Activated CD8-positive, alpha-beta T cell treated with anti-CD3 and anti-CD28 coated beads for 36 hours (primary cell): ENCODE measurements at regions not wholly inside any gene's neighbourhood (a gene's known extent, or its start where the extent isn't known, plus 50 kb on each side); places are given as distances from the start of the nearest gene placed in this dataset.

ENCODE experiments used
- ATAC-seq: fragments of 200-7000 bp; cut with Tn5 transposase; one replicate; pipeline ENCODE4 v1.10.0; 2021; ENCODE audit warnings: mild to moderate bottlenecking, moderate library complexity
- CTCF ChIA-PET: fragments of 350-600 bp; sonication (Branson Sonifier 250); formaldehyde crosslinking; loops from one replicate; lab custom pipeline; 2021; ENCODE audit warnings: antibody characterized with exemption; lab: Charles Lee
- POLR2A ChIA-PET: fragments of 350-600 bp; sonication (Branson Sonifier 250); formaldehyde crosslinking; loops from one replicate; lab custom pipeline; 2021; ENCODE audit warnings: antibody characterized with exemption; lab: Charles Lee
- DNase-seq: peaks from one replicate; pipeline ENCODE4 v3.0.0-alpha.2; 2020
- H3K27ac Mint-ChIP-seq: one replicate; pipeline ENCODE4 v1.8.0; 2021; ENCODE audit warnings: mild to moderate bottlenecking, mixed read lengths
- H3K27me3 Mint-ChIP-seq: one replicate; pipeline ENCODE4 v1.8.0; 2021; ENCODE audit warnings: mixed read lengths
- H3K36me3 Mint-ChIP-seq: one replicate; pipeline ENCODE4 v1.8.0; 2021; ENCODE audit warnings: low read depth, mixed read lengths
- H3K4me1 Mint-ChIP-seq: one replicate; pipeline ENCODE4 v1.8.0; 2021; ENCODE audit warnings: low read depth, mixed read lengths
- H3K4me3 Mint-ChIP-seq: one replicate; pipeline ENCODE4 v1.8.0; 2021; ENCODE audit warnings: mild to moderate bottlenecking, moderate library complexity, mixed read lengths
- H3K9me3 Mint-ChIP-seq: one replicate; pipeline ENCODE4 v1.8.0; 2021; ENCODE audit warnings: mixed read lengths
- CTCF ChIP-seq: fragments of 200-600 bp; IDR thresholded peaks from one replicate; pipeline ENCODE4 v1.8.0; 2022; ENCODE audit warnings: antibody characterized with exemption, mild to moderate bottlenecking
- intact Hi-C: fragments of 100-400 bp; cut with micrococcal nuclease; formaldehyde crosslinking; loops from one replicate; pipeline ENCODE4 v1.10.0; 2022

GRCh38 chr10:90204131-90204955, 503.0 kb downstream of the KIF20B start:
- Mint-ChIP-seq H3K27me3 (peaks cover 4% of the 10 kb centered on the region), H3K4me3 (no peak overlapping the region), H3K36me3 (no peaks in the 10 kb centered on the region), H3K9me3 (no peaks in the 10 kb centered on the region), H3K27ac (no peak overlapping the region), H3K4me1 (no peaks in the 10 kb centered on the region)
- TF ChIP-seq CTCF, result no peak
- intact Hi-C loops, result no loop called here
- no peak for ATAC-seq
- CTCF ChIA-PET, result no interaction called here
- DNase-seq, result no peak
- POLR2A ChIA-PET, result interaction anchor here (0.6 kb wide), 1 partner anchor 1097 kb away, joined by 3 read pairs; no protein-coding TSS in a partner anchor

- intact Hi-C loops, result no loop called here
- DNase-seq, result no peak
- ChIA-PET POLR2A (no interaction called here), CTCF (no interaction called here)
- no peaks in the 10 kb centered on the region for H3K4me1 Mint-ChIP-seq
- no peak overlapping the region for H3K4me3 Mint-ChIP-seq
- H3K27ac Mint-ChIP-seq, result no peak overlapping the region
- ATAC-seq, result no peak
- TF ChIP-seq CTCF, result no peak
- H3K36me3 Mint-ChIP-seq, result no peaks in the 10 kb centered on the region
- peaks cover 4% of the 10 kb centered on the region for H3K27me3 Mint-ChIP-seq
- H3K9me3 Mint-ChIP-seq, result no peaks in the 10 kb centered on the region
Measured at GRCh38 chr10:90204956-90205314, 503.5 kb downstream of the KIF20B start.

GRCh38 chr10:90205340-90205739, 503.9 kb downstream of the KIF20B start:
- Mint-ChIP-seq H3K27me3 (peaks cover 4% of the 10 kb centered on the region), H3K27ac (no peak overlapping the region), H3K9me3 (no peaks in the 10 kb centered on the region), H3K4me1 (no peaks in the 10 kb centered on the region), H3K36me3 (no peaks in the 10 kb centered on the region), H3K4me3 (no peak overlapping the region)
- ATAC-seq (no peak), DNase-seq (no peak)
- POLR2A ChIA-PET, result no interaction called here
- intact Hi-C loops, result no loop called here
- TF ChIP-seq CTCF, result no peak
- CTCF ChIA-PET, result no interaction called here

- H3K4me3 Mint-ChIP-seq, result no peak overlapping the region
- H3K27me3 Mint-ChIP-seq, result no peaks in the 10 kb centered on the region
- H3K36me3 Mint-ChIP-seq, result no peaks in the 10 kb centered on the region
- ChIA-PET POLR2A (no interaction called here), CTCF (no interaction called here)
- H3K27ac Mint-ChIP-seq, result no peak overlapping the region
- DNase-seq (no peak), ATAC-seq (no peak)
- intact Hi-C loops, result no loop called here
- H3K4me1 Mint-ChIP-seq, result no peaks in the 10 kb centered on the region
- TF ChIP-seq CTCF, result no peak
- H3K9me3 Mint-ChIP-seq, result peaks cover 2% of the 10 kb centered on the region
Measured at GRCh38 chr10:90213346-90213745, 512.0 kb downstream of the KIF20B start.

- H3K36me3 Mint-ChIP-seq, result no peaks in the 10 kb centered on the region
- no peak overlapping the region for H3K27ac Mint-ChIP-seq
- H3K4me3 Mint-ChIP-seq, result no peak overlapping the region
- H3K4me1 Mint-ChIP-seq, result no peaks in the 10 kb centered on the region
- TF ChIP-seq CTCF, result no peak
- CTCF ChIA-PET, result no interaction called here
- POLR2A ChIA-PET, result no interaction called here
- peaks cover 1% of the 10 kb centered on the region for H3K9me3 Mint-ChIP-seq
- intact Hi-C loops, result no loop called here
- DNase-seq (no peak), ATAC-seq (no peak)
- H3K27me3 Mint-ChIP-seq, result peaks cover 8% of the 10 kb centered on the region
Measured at GRCh38 chr10:90218846-90219245, 517.5 kb downstream of the KIF20B start.
